ENCODE measurements at regions not wholly inside any gene's neighbourhood (a gene's known extent, or its start where the extent isn't known, plus 50 kb on each side); places are given as distances from the start of the nearest gene placed in this dataset.
"Not testable (repeated sequence)": the region's sequence is repeated elsewhere in the genome, so short reads cannot be mapped to it uniquely, and the experiment has no call there.

DNA sequence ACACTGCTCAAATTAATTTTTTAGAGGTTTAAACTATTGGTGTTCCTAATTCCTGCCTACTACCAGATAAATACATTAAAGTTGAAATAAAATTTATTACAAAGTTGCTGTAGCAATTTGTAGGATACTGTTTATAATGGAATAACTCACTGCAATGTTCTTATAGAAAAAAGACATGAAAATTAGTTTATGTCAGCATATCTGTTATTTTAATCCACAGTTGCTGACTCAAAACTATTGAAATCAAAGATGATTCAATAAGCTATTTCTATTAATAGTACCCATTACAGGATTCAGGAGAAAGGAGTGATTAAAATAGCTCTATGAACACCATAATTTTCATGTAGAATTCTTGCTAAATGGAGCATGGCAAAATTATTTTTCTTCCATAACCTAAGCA lies 764.4 kb upstream of the NUDT12 start:
- H3K27me3 ChIP-seq, result no peaks in the 10 kb centered on the region
- H3K27ac ChIP-seq, result no peak overlapping the region
- TF ChIP-seq, protein P1, sequence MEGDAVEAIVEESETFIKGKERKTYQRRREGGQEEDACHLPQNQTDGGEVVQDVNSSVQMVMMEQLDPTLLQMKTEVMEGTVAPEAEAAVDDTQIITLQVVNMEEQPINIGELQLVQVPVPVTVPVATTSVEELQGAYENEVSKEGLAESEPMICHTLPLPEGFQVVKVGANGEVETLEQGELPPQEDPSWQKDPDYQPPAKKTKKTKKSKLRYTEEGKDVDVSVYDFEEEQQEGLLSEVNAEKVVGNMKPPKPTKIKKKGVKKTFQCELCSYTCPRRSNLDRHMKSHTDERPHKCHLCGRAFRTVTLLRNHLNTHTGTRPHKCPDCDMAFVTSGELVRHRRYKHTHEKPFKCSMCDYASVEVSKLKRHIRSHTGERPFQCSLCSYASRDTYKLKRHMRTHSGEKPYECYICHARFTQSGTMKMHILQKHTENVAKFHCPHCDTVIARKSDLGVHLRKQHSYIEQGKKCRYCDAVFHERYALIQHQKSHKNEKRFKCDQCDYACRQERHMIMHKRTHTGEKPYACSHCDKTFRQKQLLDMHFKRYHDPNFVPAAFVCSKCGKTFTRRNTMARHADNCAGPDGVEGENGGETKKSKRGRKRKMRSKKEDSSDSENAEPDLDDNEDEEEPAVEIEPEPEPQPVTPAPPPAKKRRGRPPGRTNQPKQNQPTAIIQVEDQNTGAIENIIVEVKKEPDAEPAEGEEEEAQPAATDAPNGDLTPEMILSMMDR (IDR thresholded peaks at IDR 0.05), result no peak
- TF ChIP-seq POLR2AphosphoS5 (IDR thresholded peaks at IDR 0.05) (no peak), EP300 (IDR thresholded peaks at IDR 0.05) (no peak), POLR2A (IDR thresholded peaks at IDR 0.05) (no peak)
- DNase-seq (no peak), ATAC-seq (ENCODE audit: low FRiP score in 2 of 2) (no peak)
- H3K4me3 ChIP-seq, result no peak overlapping the region
- no peaks in the 10 kb centered on the region for H3K9me3 ChIP-seq
- H3K4me1 ChIP-seq, result no peaks in the 10 kb centered on the region
- H3K36me3 ChIP-seq, result peaks cover 0 to 2% (median 0%) of the 10 kb centered on the region in 4 donors

DNA sequence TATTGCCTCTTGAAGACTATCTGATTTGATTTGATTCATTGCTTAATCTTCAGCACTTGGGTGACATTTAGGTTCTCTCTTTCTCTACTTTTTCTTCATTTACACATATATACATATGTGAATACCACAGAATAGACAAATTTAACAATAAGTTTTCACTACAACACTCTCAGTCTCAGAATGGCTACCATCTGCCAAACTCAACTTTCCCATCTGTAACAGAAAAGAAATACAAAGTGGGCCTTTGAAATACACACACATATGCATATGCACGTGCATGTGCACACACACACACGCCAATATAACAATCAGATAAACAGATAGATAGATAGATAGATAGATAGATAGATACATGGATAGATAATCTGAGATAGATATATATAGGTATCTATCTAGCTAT lies 762.8 kb upstream of the NUDT12 start:
- DNase-seq (no peak), ATAC-seq (ENCODE audit: low FRiP score in 2 of 2) (no peak)
- H3K4me3 ChIP-seq, result no peak overlapping the region
- H3K27ac ChIP-seq, result no peak overlapping the region
- TF ChIP-seq POLR2AphosphoS5 (IDR thresholded peaks at IDR 0.05) (no peak), EP300 (IDR thresholded peaks at IDR 0.05) (no peak), POLR2A (IDR thresholded peaks at IDR 0.05) (no peak)
- TF ChIP-seq, protein P1 (IDR thresholded peaks at IDR 0.05), result no peak
- peaks cover 0 to 2% (median 0%) of the 10 kb centered on the region in 4 donors for H3K36me3 ChIP-seq
- WGBS, 2 donors, result 91 to 94% methylated on average over 2 of the region's 2 CpGs
- H3K27me3 ChIP-seq, result no peaks in the 10 kb centered on the region
- H3K4me1 ChIP-seq, result no peaks in the 10 kb centered on the region
- H3K9me3 ChIP-seq, result no peaks in the 10 kb centered on the region

DNA sequence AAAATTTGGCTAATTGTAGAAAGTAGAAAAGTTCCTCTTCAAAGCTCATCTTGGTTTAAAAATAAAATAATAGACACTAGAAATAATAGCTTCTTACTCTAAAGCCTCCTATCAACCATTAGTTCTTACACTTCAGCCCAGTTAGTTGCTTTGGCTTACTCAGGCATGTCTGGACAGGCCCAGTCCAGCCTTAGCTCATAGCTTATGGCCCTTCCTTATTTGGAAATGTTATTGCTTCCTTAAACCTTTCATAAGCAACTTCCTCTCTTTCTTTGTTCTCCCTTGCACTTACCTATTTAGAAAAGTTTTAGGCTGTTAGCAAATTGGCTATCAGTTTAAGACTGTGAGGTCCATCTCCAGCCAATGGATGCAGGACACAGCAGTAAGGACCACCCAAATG lies 754.1 kb upstream of the NUDT12 start:
- not testable (repeated sequence) for ATAC-seq (ENCODE audit: low FRiP score in 2 of 2); H3K9me3 ChIP-seq; H3K4me1 ChIP-seq; H3K36me3 ChIP-seq; H3K27ac ChIP-seq; H3K4me3 ChIP-seq; DNase-seq; H3K27me3 ChIP-seq

DNA sequence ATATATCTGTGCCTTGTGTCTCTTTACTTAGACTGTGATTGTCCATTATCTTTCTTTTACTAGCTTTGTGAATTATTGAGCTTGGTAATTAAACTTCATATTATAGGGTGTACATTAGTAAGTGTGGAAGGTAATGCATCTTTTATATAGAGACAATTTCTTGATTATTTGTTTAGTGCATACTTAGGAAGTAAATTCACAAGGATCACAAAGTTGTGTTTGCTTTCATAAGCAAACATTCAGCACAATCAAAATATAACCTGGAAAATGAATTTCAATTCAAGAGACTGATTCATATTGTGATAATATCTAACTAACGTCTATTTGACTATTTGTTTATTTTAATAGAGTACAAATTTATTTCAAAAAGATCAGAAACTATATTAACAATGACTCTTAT lies 749.9 kb upstream of the NUDT12 start:
- 41% methylated on average over 1 of the region's 1 CpG for WGBS, 2 donors

DNA sequence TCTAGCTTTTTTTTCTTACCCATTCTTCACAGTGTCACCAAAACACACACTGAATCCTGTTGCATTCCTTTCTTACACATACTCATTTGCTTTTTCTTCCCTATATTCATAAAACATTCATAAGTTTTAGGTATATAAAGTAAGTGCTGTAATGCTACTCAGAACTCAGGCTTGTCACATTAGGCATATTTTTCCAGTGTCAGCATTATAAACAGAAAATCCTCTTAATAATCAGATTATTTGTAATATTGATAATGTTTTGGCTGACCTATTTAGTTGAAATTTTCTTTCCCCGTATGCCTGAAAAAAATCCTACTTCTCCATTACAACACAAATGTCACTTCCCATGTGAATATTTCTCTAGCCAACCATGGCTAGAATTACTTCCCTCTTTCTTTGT lies 743.0 kb upstream of the NUDT12 start:
- Histone ChIP-seq H3K27me3 (no peaks in the 10 kb centered on the region), H3K4me3 (no peak overlapping the region), H3K27ac (no peak overlapping the region), H3K36me3 (no peaks in the 10 kb centered on the region), H3K9me3 (no peaks in the 10 kb centered on the region), H3K4me1 (no peaks in the 10 kb centered on the region)
- no peak for TF ChIP-seq POLR2A (IDR thresholded peaks at IDR 0.05)
- TF ChIP-seq EP300 (IDR thresholded peaks at IDR 0.05), result no peak
- TF ChIP-seq, protein P1 (IDR thresholded peaks at IDR 0.05), result no peak
- TF ChIP-seq POLR2AphosphoS5 (IDR thresholded peaks at IDR 0.05), result no peak
- DNase-seq (no peak), ATAC-seq (ENCODE audit: low FRiP score in 2 of 2) (no peak)
- WGBS, 2 donors, result 71 to 86% methylated on average over 1 of the region's 1 CpG

More for the DNA sequence above, 749.9 kb upstream of the NUDT12 start:
- H3K36me3 ChIP-seq, result no peaks in the 10 kb centered on the region
- H3K9me3 ChIP-seq, result no peaks in the 10 kb centered on the region
- no peak overlapping the region for H3K4me3 ChIP-seq
- no peaks in the 10 kb centered on the region for H3K27me3 ChIP-seq
- H3K4me1 ChIP-seq, result no peaks in the 10 kb centered on the region
- TF ChIP-seq EP300 (IDR thresholded peaks at IDR 0.05) (no peak), POLR2AphosphoS5 (IDR thresholded peaks at IDR 0.05) (no peak), POLR2A (IDR thresholded peaks at IDR 0.05) (no peak)
- TF ChIP-seq, protein P1 (IDR thresholded peaks at IDR 0.05), result no peak
- DNase-seq (no peak), ATAC-seq (ENCODE audit: low FRiP score in 2 of 2) (no peak)
- no peak overlapping the region for H3K27ac ChIP-seq
